ENCODE measurements at regions not wholly inside any gene's neighbourhood (a gene's known extent, or its start where the extent isn't known, plus 50 kb on each side); places are given as distances from the start of the nearest gene placed in this dataset.

DNA sequence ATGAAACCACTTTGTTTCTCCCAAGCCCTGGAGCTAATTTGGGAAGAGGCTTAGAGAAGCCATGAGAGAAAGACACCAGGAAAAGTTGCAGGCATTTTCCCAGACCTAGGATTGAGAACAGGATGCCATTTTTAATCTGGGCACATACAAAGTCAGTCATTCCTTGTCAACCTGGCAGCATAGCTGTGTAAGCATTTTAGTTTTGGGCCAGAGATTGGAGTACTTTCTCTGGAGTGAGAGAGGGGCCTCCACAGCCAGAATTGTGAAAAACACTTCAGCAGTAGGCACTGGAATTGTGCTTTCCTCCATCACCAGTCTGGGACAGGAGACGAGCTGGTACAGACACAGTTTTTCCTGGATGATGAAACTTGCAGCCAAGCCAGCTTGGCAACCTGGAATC is 390.3 kb upstream of the DMAC1 start:
- no peak overlapping the region for H3K27ac ChIP-seq (ENCODE audit: low read length)
- DNase-seq (no peak), ATAC-seq (ENCODE audit: insufficient read depth, low read depth) (no peak)
- peaks cover 5% of the 10 kb centered on the region for H3K4me1 ChIP-seq (ENCODE audit: insufficient read depth, low read length)
- no peaks in the 10 kb centered on the region for H4K20me1 ChIP-seq (ENCODE audit: insufficient read depth, low read length)
- H2AFZ ChIP-seq (ENCODE audit: low read depth, low read length) = no peak overlapping the region
- TF ChIP-seq CTCF (IDR thresholded peaks at IDR 0.05; ENCODE audit: borderline replicate concordance, extremely low read depth, low read length, poor library complexity, severe bottlenecking) = no peak
- TF ChIP-seq EZH2 (IDR thresholded peaks at IDR 0.05; ENCODE audit: borderline replicate concordance, low read depth, low read length, severe bottlenecking) = no peak
- no peaks in the 10 kb centered on the region for H3K36me3 ChIP-seq (ENCODE audit: insufficient read depth, low read length)
- H3K4me2 ChIP-seq (ENCODE audit: insufficient read depth, low read length) = no peak overlapping the region
- peaks cover 22% of the 10 kb centered on the region for H3K9me3 ChIP-seq (ENCODE audit: insufficient read depth, low read length, severe bottlenecking)
- H3K27me3 ChIP-seq (ENCODE audit: insufficient read depth, low read length, poor library complexity) = no peaks in the 10 kb centered on the region
- H3K4me3 ChIP-seq (ENCODE audit: low read depth in 1 of 2, low read length in 2 of 2) = no peak overlapping the region
- H3K9ac ChIP-seq (ENCODE audit: low read depth, low read length) = no peak overlapping the region
- no peaks in the 10 kb centered on the region for H3K79me2 ChIP-seq (ENCODE audit: insufficient read depth, low read length)

DNA sequence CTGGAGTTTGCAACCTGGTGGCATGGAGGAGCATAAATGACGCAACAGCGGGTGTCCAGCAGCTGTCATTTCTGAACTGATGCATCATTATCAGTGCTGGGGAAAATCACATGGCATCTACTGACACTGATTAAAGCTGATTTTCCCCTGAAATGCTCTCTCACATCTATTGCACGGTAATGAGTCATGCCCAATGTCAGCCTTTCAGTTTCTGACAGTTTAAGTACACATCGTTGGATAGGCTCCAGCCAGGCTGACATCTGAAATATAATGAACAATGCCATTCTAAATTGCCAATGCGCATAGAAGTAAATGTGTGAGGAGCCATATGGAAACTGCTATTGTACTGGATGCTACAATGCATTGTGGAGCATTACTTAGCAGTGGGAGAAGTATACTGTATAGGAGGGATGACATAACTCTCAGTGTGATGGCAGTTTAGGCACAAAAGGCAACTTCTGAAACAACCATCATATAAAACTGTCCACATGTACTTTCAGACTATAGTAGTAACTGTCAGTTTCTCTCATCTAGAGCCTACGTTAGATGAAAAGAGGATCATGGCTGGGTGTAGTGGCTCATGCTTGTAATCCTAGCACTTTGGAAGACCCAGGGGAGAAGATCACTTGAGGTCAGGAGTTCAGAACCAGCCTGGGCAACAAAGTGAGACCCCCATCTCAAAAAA is 389.3 kb upstream of the DMAC1 start:
- no peaks in the 10 kb centered on the region for H3K36me3 ChIP-seq (ENCODE audit: insufficient read depth, low read length)
- no peak overlapping the region for H3K4me3 ChIP-seq (ENCODE audit: low read depth in 1 of 2, low read length in 2 of 2)
- DNase-seq = no peak
- ATAC-seq (ENCODE audit: insufficient read depth, low read depth) = no peak
- no peaks in the 10 kb centered on the region for H3K27me3 ChIP-seq (ENCODE audit: insufficient read depth, low read length, poor library complexity)
- no peak overlapping the region for H2AFZ ChIP-seq (ENCODE audit: low read depth, low read length)
- no peak overlapping the region for H3K9ac ChIP-seq (ENCODE audit: low read depth, low read length)
- TF ChIP-seq EZH2 (IDR thresholded peaks at IDR 0.05; ENCODE audit: borderline replicate concordance, low read depth, low read length, severe bottlenecking) (no peak), CTCF (IDR thresholded peaks at IDR 0.05; ENCODE audit: borderline replicate concordance, extremely low read depth, low read length, poor library complexity, severe bottlenecking) (no peak)
- no peak overlapping the region for H3K4me2 ChIP-seq (ENCODE audit: insufficient read depth, low read length)
- H3K27ac ChIP-seq (ENCODE audit: low read length) = no peak overlapping the region
- H3K4me1 ChIP-seq (ENCODE audit: insufficient read depth, low read length) = peaks cover 5% of the 10 kb centered on the region
- peaks cover 22% of the 10 kb centered on the region for H3K9me3 ChIP-seq (ENCODE audit: insufficient read depth, low read length, severe bottlenecking)
- H4K20me1 ChIP-seq (ENCODE audit: insufficient read depth, low read length) = no peaks in the 10 kb centered on the region
- H3K79me2 ChIP-seq (ENCODE audit: insufficient read depth, low read length) = no peaks in the 10 kb centered on the region

DNA sequence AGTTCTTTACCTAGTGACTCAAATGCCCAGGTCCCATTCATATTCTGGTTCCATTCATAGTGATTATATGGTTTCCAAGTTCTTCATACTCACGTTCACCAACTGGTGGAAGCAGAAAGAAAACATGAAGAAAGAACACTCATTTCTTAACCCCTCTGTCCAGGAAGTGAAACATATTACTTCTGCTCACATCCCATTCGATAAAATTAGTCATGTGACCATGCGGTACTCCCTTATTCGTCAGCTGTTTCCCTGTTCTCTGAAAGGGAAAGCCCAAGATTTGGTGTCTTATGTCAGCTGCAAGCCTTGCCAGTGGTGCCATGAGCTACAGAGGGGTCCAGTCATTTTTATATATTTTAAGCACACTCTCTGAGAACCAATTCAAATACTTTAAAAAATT is 387.0 kb upstream of the DMAC1 start:
- Histone ChIP-seq H3K27ac (ENCODE audit: low read length) (no peak overlapping the region), H3K27me3 (ENCODE audit: insufficient read depth, low read length, poor library complexity) (no peaks in the 10 kb centered on the region), H3K79me2 (ENCODE audit: insufficient read depth, low read length) (no peaks in the 10 kb centered on the region), H3K36me3 (ENCODE audit: insufficient read depth, low read length) (no peaks in the 10 kb centered on the region), H3K9ac (ENCODE audit: low read depth, low read length) (no peak overlapping the region), H3K4me3 (ENCODE audit: low read depth in 1 of 2, low read length in 2 of 2) (no peak overlapping the region), H3K9me3 (ENCODE audit: insufficient read depth, low read length, severe bottlenecking) (peaks cover 10% of the 10 kb centered on the region), H4K20me1 (ENCODE audit: insufficient read depth, low read length) (no peaks in the 10 kb centered on the region), H2AFZ (ENCODE audit: low read depth, low read length) (no peak overlapping the region), H3K4me2 (ENCODE audit: insufficient read depth, low read length) (no peak overlapping the region), H3K4me1 (ENCODE audit: insufficient read depth, low read length) (peaks cover 5% of the 10 kb centered on the region)
- ATAC-seq (ENCODE audit: insufficient read depth, low read depth) (no peak), DNase-seq (no peak)
- TF ChIP-seq EZH2 (IDR thresholded peaks at IDR 0.05; ENCODE audit: borderline replicate concordance, low read depth, low read length, severe bottlenecking) = no peak

- no peak for ATAC-seq (ENCODE audit: insufficient read depth, low read depth)
- H2AFZ ChIP-seq (ENCODE audit: low read depth, low read length) = no peak overlapping the region
- H3K4me3 ChIP-seq (ENCODE audit: low read depth in 1 of 2, low read length in 2 of 2) = no peak overlapping the region
Measured at GRCh38 chr9:8183618-8184017, 384.0 kb upstream of the DMAC1 start.

More at GRCh38 chr9:8183618-8184017, 384.0 kb upstream of the DMAC1 start:
- Histone ChIP-seq H3K27me3 (ENCODE audit: insufficient read depth, low read length, poor library complexity) (no peaks in the 10 kb centered on the region), H3K4me2 (ENCODE audit: insufficient read depth, low read length) (no peak overlapping the region), H3K9ac (ENCODE audit: low read depth, low read length) (no peak overlapping the region), H3K9me3 (ENCODE audit: insufficient read depth, low read length, severe bottlenecking) (no peaks in the 10 kb centered on the region), H3K36me3 (ENCODE audit: insufficient read depth, low read length) (no peaks in the 10 kb centered on the region), H4K20me1 (ENCODE audit: insufficient read depth, low read length) (no peaks in the 10 kb centered on the region), H3K4me1 (ENCODE audit: insufficient read depth, low read length) (peaks cover 5% of the 10 kb centered on the region), H3K27ac (ENCODE audit: low read length) (no peak overlapping the region), H3K79me2 (ENCODE audit: insufficient read depth, low read length) (no peaks in the 10 kb centered on the region)
- no peak for DNase-seq
- TF ChIP-seq CTCF (IDR thresholded peaks at IDR 0.05; ENCODE audit: borderline replicate concordance, extremely low read depth, low read length, poor library complexity, severe bottlenecking) = no peak
- no peak for TF ChIP-seq EZH2 (IDR thresholded peaks at IDR 0.05; ENCODE audit: borderline replicate concordance, low read depth, low read length, severe bottlenecking)
